ENCODE measurements at regions not wholly inside any gene's neighbourhood (a gene's known extent, or its start where the extent isn't known, plus 50 kb on each side); places are given as distances from the start of the nearest gene placed in this dataset.
A peak's percentile ranks its signal among the peaks of the same experiment; 100 is the strongest.
"Not testable (repeated sequence)": the region's sequence is repeated elsewhere in the genome, so short reads cannot be mapped to it uniquely, and the experiment has no call there.

DNA sequence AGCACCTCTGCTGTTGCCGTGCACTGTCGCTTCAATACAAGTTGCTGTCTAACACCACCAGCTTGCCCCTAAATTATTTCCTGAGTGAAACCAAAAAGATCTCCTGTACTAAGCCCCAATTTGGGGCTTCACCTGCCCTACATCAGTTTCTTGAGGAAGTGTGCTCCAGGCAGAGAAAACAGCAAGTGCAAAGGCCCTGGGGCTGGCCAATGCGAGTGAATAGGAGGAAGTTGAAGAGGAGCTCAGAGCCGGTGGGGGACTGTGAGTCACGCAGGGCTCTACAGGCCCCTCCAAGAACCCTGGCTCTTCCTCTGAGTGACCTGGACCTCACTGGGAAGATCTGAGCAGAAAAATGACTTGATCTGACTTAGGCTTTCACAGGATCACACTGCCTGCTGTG, 117.2 kb downstream of the IPO8 start:
- DNase-seq (ENCODE audit: low spot score): no peak

GRCh38 chr12:30573145-30573544, 122.5 kb downstream of the IPO8 start:
- no peak for DNase-seq (ENCODE audit: low spot score)

DNA sequence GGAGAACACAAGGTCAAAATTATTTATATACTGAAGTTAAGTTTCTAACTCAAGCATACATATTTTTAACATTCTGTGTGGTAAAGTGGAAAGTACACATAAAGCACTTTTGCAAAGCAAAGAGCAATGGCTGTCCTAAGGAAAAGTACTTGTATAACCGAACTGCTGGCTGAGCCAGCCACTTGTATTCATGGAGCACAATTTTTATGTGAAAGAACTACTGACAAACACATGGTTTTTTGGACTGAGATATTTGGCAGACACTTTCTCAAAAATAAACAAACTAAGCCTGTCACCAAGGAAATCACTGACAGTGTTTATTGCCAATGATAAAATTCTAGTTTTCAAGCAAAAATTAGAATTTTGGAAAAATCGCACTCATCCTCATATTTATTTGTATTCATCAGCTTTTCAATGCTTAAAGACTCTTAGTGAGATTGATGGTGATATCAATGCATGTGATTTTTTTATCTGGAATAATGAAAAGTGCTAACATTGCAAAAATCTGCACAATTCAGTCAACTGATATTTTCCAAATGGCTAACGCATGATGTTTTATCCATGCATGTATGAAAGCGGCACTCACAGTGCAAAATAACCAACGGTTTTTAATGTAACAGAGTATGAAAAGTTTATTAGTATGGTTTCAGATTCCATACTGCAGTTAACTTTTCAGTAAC, 125.3 kb downstream of the IPO8 start:
- no peak for DNase-seq (ENCODE audit: low spot score)

DNA sequence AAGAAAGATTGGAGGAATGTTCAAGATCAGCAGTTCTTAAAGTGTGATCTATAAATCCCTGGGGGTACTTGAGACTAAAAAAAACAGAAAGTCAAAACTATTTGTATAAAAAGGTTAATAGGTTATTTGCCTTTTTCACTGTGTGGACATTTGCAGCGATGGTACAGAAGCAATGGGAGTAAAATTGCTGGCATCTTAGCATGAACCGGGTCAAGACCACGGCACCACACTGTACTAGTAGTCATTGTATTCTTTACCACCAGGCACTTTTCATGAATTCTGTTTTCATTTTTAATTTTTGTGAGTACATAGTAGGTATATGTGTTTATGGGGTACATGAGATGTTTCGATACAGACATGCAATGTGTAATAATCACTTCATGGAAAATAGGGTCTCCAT, 126.2 kb downstream of the IPO8 start:
- DNase-seq (ENCODE audit: low spot score): no peak

GRCh38 chr12:30568453-30568852, 127.2 kb downstream of the IPO8 start:
- no peak for DNase-seq (ENCODE audit: low spot score)

GRCh38 chr12:30567082-30567481, 128.6 kb downstream of the IPO8 start:
- DNase-seq (ENCODE audit: low spot score): no peak

DNA sequence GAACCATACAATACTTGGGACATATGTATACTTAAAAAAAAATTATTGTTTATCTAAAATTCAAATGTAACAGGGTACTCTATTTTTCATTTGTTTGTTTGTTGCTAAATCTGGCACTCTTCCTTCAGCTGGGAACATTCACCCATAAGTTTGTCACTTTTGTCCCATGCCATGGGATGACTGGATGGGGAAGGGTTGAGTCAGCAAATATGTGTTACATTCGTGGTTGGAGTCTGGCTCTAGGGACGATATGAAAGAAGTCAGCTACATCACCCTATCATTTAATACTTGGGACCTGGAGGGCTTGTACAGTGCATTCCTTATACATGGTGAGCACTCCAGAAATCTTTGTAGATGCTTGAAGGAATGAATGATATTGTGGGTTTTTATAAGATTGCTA, 131.3 kb downstream of the IPO8 start:
- DNase-seq (ENCODE audit: low spot score): no peak

DNA sequence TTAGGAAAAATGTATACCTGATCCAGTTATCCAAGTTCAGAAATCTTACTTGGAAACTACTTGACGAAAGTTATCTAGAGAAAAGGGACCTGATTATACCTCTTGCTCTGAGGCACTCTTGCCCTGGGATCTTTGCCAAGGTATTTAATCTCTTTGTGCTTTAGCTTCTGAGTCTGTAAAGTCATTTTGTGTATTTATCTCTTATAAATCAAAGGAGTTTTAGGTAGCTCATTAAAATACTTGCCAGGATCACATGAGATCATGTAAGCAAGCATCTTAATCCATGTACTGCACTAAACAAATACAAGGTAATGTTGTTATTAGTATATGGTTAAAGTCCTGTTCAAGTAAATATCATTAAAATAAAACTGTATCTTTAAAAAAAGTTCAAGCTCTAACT, 147.5 kb downstream of the IPO8 start:
- no peak for DNase-seq (ENCODE audit: low spot score)

- peak; percentile 1 for DNase-seq (ENCODE audit: low spot score)
Measured at GRCh38 chr12:30546121-30546520, 149.5 kb downstream of the IPO8 start.

- DNase-seq (ENCODE audit: low spot score): not testable (repeated sequence)
Measured at GRCh38 chr12:30544704-30545103, 151.0 kb downstream of the IPO8 start.

DNA sequence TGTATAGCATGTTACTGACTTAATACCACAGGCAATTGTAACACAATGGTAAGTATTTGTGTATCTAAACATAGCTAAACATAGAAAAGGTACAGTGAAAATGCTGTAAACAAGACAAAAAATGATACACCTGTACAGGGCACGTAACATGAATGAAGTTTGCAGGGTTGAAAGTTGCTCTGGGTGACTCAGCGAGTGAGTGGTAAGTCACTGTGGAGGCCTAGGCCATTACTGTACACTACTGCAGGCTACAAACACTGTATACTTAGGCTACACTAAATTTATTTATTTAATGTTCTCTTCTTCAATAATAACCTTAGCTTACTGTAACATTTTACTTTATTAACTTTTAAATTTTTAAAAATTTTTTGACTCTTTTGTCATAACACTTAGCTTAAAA, 158.4 kb downstream of the IPO8 start:
- DNase-seq (ENCODE audit: low spot score): no peak

- no peak for DNase-seq (ENCODE audit: low spot score)
Measured at GRCh38 chr12:30533558-30534265, 162.0 kb downstream of the IPO8 start.

DNA sequence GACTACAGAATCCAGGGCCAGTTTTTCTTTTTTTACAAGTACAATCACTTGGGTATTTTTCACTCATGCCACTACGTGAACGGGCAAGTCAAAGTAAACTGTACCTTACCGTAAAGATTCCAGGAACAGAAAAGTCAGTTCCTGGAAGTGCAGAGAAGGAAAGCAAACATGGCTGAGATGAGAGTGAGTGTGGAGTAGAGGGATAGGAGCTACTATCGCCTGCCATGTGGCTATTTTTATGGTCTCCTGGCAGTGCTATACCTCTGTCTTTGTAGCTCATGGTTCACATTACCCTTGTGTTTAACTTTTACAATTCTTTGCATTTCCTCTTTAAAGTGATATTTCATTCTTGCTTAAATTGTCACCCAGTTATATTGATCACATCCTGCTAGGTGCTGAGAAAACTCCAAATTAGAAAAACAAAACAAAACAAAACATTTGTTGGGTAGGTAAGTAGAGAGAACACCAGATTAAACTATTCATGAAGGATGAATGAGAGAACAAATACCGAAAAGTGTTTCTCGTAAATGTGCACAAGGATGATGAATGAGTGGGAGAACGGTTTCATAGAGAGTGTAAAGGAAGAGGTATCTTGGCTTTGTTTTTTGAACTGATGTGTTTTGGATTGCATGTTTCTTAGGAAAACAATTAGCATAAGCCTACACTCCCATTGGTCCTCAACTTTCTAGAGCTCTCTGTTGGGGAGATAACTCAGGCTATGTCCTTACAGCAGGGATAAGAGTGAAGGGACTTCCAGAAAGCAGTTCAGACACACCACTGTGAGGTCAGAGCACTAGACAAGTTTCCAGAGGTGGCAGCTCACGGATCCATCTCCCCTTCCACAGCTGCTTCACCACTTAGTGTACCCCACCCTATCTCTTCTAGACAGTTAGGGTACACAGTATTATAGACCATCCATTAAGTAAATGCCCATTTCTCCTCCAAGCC, 163.7 kb downstream of the IPO8 start:
- no peak for DNase-seq (ENCODE audit: low spot score)

GRCh38 chr12:30529489-30530269, 166.0 kb downstream of the IPO8 start:
- DNase-seq (ENCODE audit: low spot score): no peak

- no peak for DNase-seq (ENCODE audit: low spot score)
Measured at GRCh38 chr12:30525171-30525570, 170.5 kb downstream of the IPO8 start.

- not testable (repeated sequence) for DNase-seq (ENCODE audit: low spot score)
Measured at GRCh38 chr12:30520285-30520684, 175.4 kb downstream of the IPO8 start.

- no peak for DNase-seq (ENCODE audit: low spot score)
Measured at GRCh38 chr12:30519535-30519934, 176.1 kb downstream of the IPO8 start.

GRCh38 chr12:30517320-30517719, 178.3 kb downstream of the IPO8 start:
- DNase-seq (ENCODE audit: low spot score): no peak

GRCh38 chr12:30515351-30515750, 180.3 kb downstream of the IPO8 start:
- no peak for DNase-seq (ENCODE audit: low spot score)

DNA sequence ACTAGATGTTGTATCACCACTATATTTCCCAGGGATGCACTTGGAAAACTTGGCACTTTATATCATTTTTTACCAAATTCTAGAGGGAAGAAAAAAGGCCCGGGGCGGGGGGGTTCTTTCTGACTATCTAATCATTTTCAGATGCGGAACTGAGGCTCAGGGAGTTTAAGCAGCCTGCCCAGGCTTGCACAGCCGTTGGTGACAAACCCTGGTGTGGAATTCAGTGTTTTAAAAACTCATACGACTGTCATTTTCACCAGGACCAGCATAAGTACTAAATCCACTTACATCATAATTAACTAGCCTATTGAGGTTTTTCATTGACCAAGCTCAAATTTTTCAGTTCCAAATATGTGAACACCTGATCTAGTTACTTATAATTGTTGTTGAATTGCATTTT, 181.0 kb downstream of the IPO8 start:
- DNase-seq (ENCODE audit: low spot score): no peak

- no peak for DNase-seq (ENCODE audit: low spot score)
Measured at GRCh38 chr12:30508205-30508967, 187.3 kb downstream of the IPO8 start.

All from kidney tubule cell (primary cell).